ENCODE measurements at regions not wholly inside any gene's neighbourhood (a gene's known extent, or its start where the extent isn't known, plus 50 kb on each side); places are given as distances from the start of the nearest gene placed in this dataset.

GRCh38 chr7:36018816-36019484 lies 134.1 kb upstream of the EEPD1 start:
- TF ChIP-seq BDP1 (IDR thresholded peaks at IDR 0.05; ENCODE audit: insufficient read depth, insufficient read length), result no peak
- TF ChIP-seq CTCF (IDR thresholded peaks at IDR 0.05 in 2 of 3, conservative IDR thresholded peaks at IDR 0.05 in 1 of 3; ENCODE audit: insufficient read depth in 2 of 3, low read depth in 1 of 3, low read length in 3 of 3), result no peak
- no peak for TF ChIP-seq ZNF57 (CRISPR knock-in tag; IDR thresholded peaks at IDR 0.05)
- no peak for TF ChIP-seq TBL1XR1 (IDR thresholded peaks at IDR 0.05; ENCODE audit: low read length in 2 of 2)
- TF ChIP-seq ETS2 (tag; IDR thresholded peaks at IDR 0.05; ENCODE audit: borderline replicate concordance, poor library complexity, severe bottlenecking), result no peak
- no peak for TF ChIP-seq NFIC (IDR thresholded peaks at IDR 0.05)
- no peak for TF ChIP-seq YY1 (IDR thresholded peaks at IDR 0.05; ENCODE audit: borderline replicate concordance in 1 of 3, control insufficient read depth in 1 of 3, extremely low read depth in 1 of 3, insufficient read depth in 3 of 3, insufficient read length in 1 of 3, insufficient replicate concordance in 2 of 3, low read depth in 1 of 3, low read length in 2 of 3)
- no peak for TF ChIP-seq ATF2 (CRISPR knock-in tag; IDR thresholded peaks at IDR 0.05)
- TF ChIP-seq SP2 (IDR thresholded peaks at IDR 0.05; ENCODE audit: extremely low read depth, low read depth, low read length, poor library complexity, severe bottlenecking), result no peak
- no peak for TF ChIP-seq HBP1 (CRISPR knock-in tag; IDR thresholded peaks at IDR 0.05)
- TF ChIP-seq CBX3 (IDR thresholded peaks at IDR 0.05; ENCODE audit: borderline replicate concordance in 1 of 2, low read length in 2 of 2), result no peak
- no peak for TF ChIP-seq ZNF121 (CRISPR knock-in tag; conservative IDR thresholded peaks at IDR 0.05)
